ENCODE measurements at regions not wholly inside any gene's neighbourhood (a gene's known extent, or its start where the extent isn't known, plus 50 kb on each side); places are given as distances from the start of the nearest gene placed in this dataset.

DNA sequence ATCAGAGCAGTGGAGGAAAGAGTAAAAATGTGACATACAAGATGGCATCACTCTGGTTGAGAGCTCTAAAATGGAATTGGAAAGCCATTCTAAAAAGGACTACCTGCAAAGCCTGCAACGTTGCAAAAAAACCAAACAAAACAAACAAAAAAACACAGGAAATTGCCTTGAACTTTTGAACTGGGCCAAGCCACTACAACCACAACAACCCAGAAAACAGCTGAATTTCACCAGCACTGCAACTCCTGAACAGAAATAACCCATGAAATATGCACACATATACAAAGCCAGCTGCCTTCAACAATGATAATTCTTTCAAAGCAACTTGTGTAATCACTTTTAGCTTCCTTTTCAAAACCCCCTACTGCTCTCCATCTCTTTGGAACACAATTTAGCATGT, 326.6 kb upstream of the LRRC4C start:
- DNase-seq, result no peak
- TF ChIP-seq CTCF (IDR thresholded peaks at IDR 0.05), result no peak
- H3K9me3 Mint-ChIP-seq, result peaks cover 4 to 30% (median 7%) of the 10 kb centered on the region in 7 donors
- intact Hi-C loops (cut with micrococcal nuclease), result no loop called here
- H3K36me3 Mint-ChIP-seq, result no peaks in the 10 kb centered on the region
- no peak overlapping the region for H3K9ac ChIP-seq (ENCODE audit: insufficient read depth, low read length, poor library complexity, severe bottlenecking)
- H3K4me1 ChIP-seq (ENCODE audit: control insufficient read depth in 1 of 2, insufficient read depth in 2 of 2, low read length in 2 of 2), result no peaks in the 10 kb centered on the region
- no peak overlapping the region for H3K4me3 Mint-ChIP-seq
- no peak overlapping the region for H3K4me3 ChIP-seq (replicated peaks in 1 of 3; ENCODE audit: low read depth in 2 of 3, low read length in 3 of 3)
- no peaks in the 10 kb centered on the region for H3K79me2 ChIP-seq (ENCODE audit: insufficient read depth, low read length)
- no peak overlapping the region for H3K4me2 ChIP-seq (replicated peaks; ENCODE audit: extremely low read depth, low read length, poor library complexity, severe bottlenecking)
- no peaks in the 10 kb centered on the region for H4K20me1 ChIP-seq (ENCODE audit: insufficient read depth, low read length)
- no peak overlapping the region for H2AFZ ChIP-seq (ENCODE audit: insufficient read depth, low read depth, low read length, poor library complexity, severe bottlenecking)
- no peaks in the 10 kb centered on the region for H3K4me1 Mint-ChIP-seq
- no peaks in the 10 kb centered on the region for H3K27me3 Mint-ChIP-seq (ENCODE audit: low read depth in 3 of 3)
- H3K27ac Mint-ChIP-seq, result no peak overlapping the region
- no peak overlapping the region for H3K27ac ChIP-seq (ENCODE audit: low read depth in 1 of 2, low read length in 2 of 2)
- no peaks in the 10 kb centered on the region for H3K27me3 ChIP-seq (ENCODE audit: control insufficient read depth in 2 of 2, insufficient read depth in 2 of 2, low read length in 2 of 2)
- peaks cover 10 to 15% of the 10 kb centered on the region in 2 donors for H3K9me3 ChIP-seq (replicated peaks in 1 of 2; ENCODE audit: control insufficient read depth in 1 of 2, insufficient read depth in 1 of 2, low read length in 2 of 2)
- H3K36me3 ChIP-seq (replicated peaks in 1 of 2; ENCODE audit: control insufficient read depth in 1 of 2, insufficient read depth in 2 of 2, low read length in 2 of 2), result no peaks in the 10 kb centered on the region
- WGBS (ENCODE audit: insufficient coverage), result 0% methylated on average over 1 of the region's 1 CpG

DNA sequence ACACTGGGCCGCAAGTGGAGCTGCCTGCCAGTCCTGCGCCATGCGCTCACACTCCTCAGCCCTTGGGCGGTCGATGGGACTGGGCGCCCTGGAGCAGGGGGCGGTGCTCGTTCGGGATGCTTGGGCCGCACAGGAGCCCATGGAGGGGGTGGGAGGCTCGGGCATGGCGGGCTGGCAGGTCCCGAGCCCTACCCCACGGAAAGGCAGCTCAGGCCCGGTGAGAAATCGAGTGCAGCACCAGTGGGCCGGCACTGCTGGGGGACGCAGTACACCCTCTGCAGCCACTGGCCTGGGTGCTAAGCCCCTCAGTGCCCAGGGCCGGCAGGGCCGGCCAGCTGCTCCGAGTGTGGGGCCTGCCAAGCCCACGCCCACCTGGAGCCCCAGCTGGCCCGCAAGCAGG, 328.7 kb upstream of the LRRC4C start:
- peaks cover 4 to 34% (median 9%) of the 10 kb centered on the region in 7 donors for H3K9me3 Mint-ChIP-seq
- H3K4me1 ChIP-seq (ENCODE audit: control insufficient read depth in 1 of 2, insufficient read depth in 2 of 2, low read length in 2 of 2), result no peaks in the 10 kb centered on the region
- intact Hi-C loops (cut with micrococcal nuclease), result no loop called here
- H3K9ac ChIP-seq (ENCODE audit: insufficient read depth, low read length, poor library complexity, severe bottlenecking), result no peak overlapping the region
- no peaks in the 10 kb centered on the region for H3K36me3 ChIP-seq (replicated peaks in 1 of 2; ENCODE audit: control insufficient read depth in 1 of 2, insufficient read depth in 2 of 2, low read length in 2 of 2)
- H3K4me1 Mint-ChIP-seq, result no peaks in the 10 kb centered on the region
- H3K36me3 Mint-ChIP-seq, result no peaks in the 10 kb centered on the region
- WGBS (ENCODE audit: insufficient coverage), result 92% methylated on average over 18 of the region's 23 CpGs
- H3K27ac ChIP-seq (ENCODE audit: low read depth in 1 of 2, low read length in 2 of 2), result no peak overlapping the region
- H4K20me1 ChIP-seq (ENCODE audit: insufficient read depth, low read length), result no peaks in the 10 kb centered on the region
- H3K79me2 ChIP-seq (ENCODE audit: insufficient read depth, low read length), result no peaks in the 10 kb centered on the region
- DNase-seq, result no peak
- H3K4me2 ChIP-seq (replicated peaks; ENCODE audit: extremely low read depth, low read length, poor library complexity, severe bottlenecking), result no peak overlapping the region
- no peak overlapping the region for H2AFZ ChIP-seq (ENCODE audit: insufficient read depth, low read depth, low read length, poor library complexity, severe bottlenecking)
- H3K4me3 Mint-ChIP-seq, result no peak overlapping the region
- H3K4me3 ChIP-seq (replicated peaks in 1 of 3; ENCODE audit: low read depth in 2 of 3, low read length in 3 of 3), result no peak overlapping the region
- no peaks in the 10 kb centered on the region for H3K27me3 Mint-ChIP-seq (ENCODE audit: low read depth in 3 of 3)
- H3K27me3 ChIP-seq (ENCODE audit: control insufficient read depth in 2 of 2, insufficient read depth in 2 of 2, low read length in 2 of 2), result no peaks in the 10 kb centered on the region
- no peak for TF ChIP-seq CTCF (IDR thresholded peaks at IDR 0.05)
- H3K9me3 ChIP-seq (replicated peaks in 1 of 2; ENCODE audit: control insufficient read depth in 1 of 2, insufficient read depth in 1 of 2, low read length in 2 of 2), result peaks cover 10 to 19% of the 10 kb centered on the region in 2 donors
- no peak overlapping the region for H3K27ac Mint-ChIP-seq
